SK-MEL-5 (cell line): ENCODE measurements at regions not wholly inside any gene's neighbourhood (a gene's known extent, or its start where the extent isn't known, plus 50 kb on each side); places are given as distances from the start of the nearest gene placed in this dataset.
"Not testable (repeated sequence)": the region's sequence is repeated elsewhere in the genome, so short reads cannot be mapped to it uniquely, and the experiment has no call there.

ENCODE experiments used
- DNase-seq: peaks from one replicate; pipeline ENCODE4 v3.0.0-alpha.2; 2016; ENCODE audit warnings: low read depth, low spot score
- in situ Hi-C: cut with HindIII; loops from 2 replicates; pipeline ENCODE4 v1.10.0; 2016; ENCODE audit warnings: low sequenced_read_pairs, high pct_unique_total_duplicates, low pct_unique_long_range_greater_than_20kb

DNA sequence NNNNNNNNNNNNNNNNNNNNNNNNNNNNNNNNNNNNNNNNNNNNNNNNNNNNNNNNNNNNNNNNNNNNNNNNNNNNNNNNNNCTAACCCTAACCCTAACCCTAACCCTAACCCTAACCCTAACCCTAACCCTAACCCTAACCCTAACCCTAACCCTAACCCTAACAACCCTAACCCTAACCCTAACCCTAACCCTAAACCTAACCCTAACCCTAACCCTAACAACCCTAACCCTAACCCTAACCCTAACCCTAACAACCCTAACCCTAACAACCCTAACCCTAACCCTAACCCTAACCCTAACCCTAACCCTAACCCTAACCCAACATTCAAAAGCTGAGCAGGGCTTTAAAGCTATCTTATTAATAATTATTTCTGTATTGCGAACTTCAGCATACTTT, 182.5 kb upstream of the FAM20C start:
- in situ Hi-C loops, DNase-seq: not testable (repeated sequence)

DNA sequence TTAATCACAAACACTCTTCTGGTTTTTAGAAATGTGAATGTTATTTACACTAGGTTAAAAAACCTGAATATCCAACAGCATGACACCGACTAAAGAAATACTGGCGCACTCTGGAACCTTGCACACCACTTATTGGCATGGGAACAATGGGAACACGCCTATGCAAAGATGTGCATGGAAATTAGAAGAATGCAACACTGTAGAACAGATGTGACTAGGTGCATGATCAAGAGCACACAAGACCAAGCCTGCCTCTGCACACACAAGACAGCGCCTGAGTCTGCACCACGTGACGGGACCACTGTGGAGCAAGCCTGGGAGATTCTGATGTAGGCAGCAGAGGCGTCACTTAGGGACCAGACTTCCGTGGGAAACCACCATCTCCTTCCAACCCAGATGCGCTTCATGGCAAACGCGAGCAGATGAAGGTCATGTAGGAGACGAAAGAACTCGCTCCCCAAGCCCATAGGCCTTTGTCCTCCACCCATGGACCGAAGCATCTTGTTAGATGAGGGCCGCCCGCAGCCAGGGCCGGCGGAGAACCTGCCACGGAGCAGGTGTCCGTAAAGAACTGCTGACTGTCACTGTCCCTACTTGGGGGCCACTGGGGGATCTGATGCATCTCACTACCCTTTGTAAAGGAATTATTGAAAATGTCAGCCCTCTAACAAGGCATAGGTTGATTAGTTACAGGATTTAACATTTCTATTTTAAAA, 159.6 kb upstream of the FAM20C start:
- in situ Hi-C loops, result not testable (repeated sequence)

DNA sequence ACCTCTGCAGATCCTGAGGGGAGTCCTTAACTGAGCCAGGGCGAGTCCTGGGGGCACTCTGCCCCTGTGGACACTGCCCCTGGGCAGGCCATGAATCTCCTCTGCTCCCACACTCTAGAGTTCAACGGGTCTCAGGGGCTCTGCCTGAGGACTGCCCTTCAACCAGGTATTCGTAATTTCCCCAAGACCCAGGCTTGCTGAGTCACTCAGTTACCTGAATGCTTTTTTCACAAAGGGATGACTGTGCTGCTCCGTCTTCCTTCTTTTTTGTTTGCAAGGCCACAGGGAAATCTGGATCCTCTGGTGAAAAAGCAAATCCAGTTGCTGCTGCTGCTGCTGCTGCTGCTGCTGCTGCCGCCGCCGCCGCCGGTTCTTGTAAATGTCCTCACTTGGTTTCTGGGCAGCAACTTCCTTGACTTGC, 157.2 kb upstream of the FAM20C start:
- DNase-seq, in situ Hi-C loops: not testable (repeated sequence)

More for the DNA sequence above, 159.6 kb upstream of the FAM20C start:
- not testable (repeated sequence) for DNase-seq

DNA sequence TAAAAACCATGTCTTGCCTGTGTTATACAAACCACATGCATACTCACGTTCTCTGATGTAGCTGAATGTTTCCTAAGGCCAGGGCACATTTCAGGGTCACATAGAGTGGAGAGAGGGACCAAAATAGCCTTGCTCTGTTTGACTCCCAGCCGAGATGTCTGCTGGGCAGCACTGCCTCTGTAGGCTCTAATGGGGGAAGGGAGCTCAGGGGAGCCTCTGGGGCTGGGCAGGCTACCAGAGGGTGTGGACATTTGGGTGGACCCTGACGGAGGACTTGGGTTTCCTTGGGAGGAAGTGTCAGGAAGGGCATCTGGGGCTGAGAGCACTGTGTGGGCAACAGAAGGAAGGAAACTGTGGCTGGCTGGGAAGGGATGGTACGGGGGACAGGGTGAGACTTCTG, 155.8 kb upstream of the FAM20C start:
- DNase-seq, in situ Hi-C loops: not testable (repeated sequence)

DNA sequence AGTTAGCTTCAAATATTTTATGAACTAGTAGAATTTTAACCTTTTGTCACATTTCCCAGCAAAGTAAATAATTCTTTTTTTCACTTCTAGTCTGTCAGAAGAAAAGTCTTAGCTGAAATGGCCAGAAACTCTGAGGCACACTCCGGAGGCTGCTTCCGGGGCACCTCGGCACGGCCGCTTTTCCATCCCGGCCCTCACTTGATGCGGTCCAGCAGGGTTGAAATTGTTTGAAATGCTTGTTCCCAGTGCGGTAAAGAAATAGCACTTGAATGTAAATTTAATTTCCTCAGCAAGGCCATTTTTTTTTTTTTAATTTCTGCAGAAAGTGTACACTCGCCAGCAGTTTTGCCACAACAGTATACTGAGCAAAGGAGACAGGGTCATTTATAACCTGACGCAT, 154.7 kb upstream of the FAM20C start:
- in situ Hi-C loops, DNase-seq: not testable (repeated sequence)

DNA sequence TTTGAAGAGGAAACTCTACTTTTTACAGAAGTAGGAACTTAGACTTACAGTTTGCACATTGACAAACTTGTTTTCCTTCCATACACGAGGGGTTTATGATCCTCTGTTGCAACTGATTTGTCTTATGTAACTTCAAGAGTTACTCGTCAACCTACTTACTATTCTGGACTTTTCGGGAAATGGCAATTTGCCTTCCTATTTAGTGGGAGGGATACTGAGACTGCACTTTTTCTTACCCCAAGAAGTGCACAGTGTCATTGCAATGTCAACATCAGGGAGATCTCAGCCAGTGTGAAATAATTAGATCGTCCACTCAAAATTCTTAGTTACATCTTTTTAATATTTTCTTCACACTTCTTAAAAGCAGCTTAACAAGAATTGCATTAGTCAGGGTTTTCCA, 153.9 kb upstream of the FAM20C start:
- DNase-seq, in situ Hi-C loops: not testable (repeated sequence)

DNA sequence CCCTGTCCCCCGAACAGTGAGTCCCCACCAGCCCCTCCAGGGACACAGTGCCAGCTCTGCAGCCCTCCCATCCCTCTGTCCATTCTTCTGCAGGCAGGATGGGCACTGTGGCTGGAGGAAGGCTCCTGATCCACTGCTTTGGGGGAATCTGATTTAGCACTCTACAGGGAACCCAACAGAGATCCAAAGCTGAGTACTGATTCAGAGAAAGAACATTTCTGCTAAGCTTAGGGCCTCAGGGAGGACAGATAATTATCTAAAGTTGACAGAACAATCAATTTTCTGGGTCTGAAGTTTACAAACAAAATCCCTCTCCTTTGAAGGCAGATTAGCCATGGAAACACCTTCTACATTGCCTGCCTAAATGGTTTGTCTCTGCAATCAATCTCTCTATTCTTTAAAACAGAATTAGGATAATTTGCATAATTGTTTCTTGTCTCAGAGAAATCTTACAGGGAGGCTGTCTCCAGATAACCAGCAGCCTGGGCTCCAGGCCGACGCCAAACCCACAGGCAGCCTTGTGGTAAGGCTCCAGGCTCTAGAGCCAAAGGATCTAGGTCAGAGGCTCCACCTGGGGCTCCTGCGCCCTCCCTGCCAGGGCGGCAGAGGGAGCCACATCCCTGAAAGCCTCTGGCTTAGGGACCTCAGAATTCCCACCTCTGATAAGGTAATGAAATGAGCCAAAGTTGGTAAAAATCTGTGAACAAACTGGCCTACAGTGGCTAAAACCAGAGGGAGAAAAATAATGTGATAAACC, 152.2 kb upstream of the FAM20C start:
- DNase-seq, in situ Hi-C loops: not testable (repeated sequence)

DNA sequence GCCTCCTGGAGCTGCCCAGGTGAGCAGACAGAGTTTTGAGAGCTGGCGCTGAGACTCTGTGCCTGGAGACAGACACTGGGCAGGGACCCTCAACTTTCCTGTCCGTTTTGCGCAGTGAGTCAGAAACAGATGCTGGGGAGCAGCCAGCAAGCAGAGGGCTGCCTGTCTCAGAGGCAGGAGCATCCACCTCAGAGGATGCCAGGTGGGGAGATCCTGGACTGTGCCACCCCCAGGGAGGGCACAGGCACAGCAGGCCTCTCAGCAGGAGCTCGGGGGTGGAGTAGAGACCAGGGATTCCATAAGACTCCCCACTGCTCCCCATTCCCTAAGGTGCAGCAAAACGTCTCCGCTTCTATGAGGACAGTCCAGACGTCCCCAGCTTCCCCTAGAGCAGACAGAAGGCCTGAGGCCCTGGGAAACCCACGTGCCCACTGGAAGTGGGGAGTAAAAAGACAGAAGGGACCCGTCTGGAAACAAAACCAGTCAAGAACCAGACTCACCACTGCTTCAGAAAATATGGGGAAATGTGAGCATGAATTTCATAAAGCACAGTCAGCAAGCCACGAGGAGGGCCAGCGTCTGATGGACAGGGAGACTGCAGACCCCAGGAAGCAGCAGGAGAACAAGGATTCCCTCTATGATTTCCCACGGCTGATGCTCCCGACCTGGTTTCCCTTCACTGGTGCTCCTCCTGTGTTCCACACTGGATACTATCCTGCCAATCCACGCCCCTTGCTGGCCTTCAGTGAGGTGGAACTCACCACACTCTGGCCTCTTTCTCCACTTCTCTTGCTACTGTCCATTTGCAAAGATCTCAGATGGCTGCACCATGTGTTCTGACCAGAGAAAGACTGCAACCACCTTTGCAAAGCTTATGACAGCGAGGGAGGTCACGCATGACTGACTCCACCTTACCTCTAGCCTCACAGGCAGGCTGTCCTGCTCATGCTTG, 151.3 kb upstream of the FAM20C start:
- in situ Hi-C loops, result no loop called here

DNA sequence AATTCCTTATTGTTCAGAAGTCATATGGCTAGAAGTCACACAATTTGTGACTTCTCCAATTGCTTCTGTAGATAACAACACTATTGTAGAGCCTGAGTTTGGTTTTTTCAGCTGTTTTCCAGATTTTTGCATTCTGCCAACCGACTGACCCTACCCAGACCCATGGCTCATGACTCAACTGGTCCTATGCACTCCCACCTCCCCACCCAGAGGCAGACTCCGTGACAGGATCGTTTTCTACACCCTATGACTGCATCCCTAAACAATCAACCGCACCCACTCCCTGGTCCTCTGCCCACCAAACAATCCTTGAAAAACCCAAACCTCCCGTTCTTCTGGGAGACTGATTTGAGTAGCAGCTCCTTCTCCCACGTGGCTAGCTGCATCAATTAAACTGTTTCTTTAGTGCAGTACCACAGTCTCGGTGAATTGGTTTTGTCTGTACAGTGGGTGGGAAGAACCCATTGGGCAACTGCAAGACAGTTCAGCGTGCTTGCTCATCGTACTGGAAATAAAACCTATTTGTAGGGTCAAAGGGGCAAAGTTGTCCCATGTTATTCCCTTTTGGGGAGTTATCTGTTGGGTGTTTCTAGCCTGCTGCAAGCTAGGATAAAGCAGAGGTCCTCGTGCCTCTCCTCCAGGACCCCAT, 150.3 kb upstream of the FAM20C start:
- DNase-seq, result no peak

More for the DNA sequence above, 151.3 kb upstream of the FAM20C start:
- DNase-seq, result no peak

DNA sequence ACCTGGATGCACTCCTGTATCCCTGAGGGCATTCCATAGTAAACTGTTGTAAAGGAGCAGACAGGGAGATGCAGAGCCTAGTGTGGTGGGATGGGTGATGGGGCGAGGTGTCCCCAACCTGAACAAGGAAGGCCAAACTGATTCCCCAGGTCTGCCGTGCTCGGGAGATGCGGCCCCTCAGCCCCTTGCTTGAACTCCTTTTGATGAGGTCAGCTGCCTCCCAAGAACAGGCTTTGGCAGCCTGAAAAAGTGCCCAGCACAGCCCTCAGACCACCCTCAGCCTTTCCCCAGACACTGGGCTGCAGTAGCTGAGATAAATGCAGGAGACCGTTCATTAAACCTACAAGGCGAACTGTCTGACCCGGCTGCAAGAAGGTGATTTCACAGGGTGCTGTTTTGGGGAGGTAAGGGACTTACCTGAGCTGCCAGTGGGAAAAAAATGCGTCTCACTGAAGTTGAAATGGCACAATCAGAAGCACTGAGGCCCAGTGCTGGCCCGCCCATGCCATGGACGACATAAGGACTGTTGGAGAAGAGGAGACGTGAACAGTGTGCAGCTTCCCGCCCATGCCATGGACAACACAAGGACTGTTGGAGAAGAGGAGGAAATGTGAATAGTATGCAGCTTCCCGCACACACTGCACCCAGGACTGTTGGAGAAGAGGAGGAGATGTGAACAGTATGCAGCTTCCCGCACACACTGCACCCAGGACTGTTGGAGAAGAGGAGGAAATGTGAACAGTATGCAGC, 148.4 kb upstream of the FAM20C start:
- DNase-seq, result no peak
- in situ Hi-C loops, result no loop called here

More for the DNA sequence above, 150.3 kb upstream of the FAM20C start:
- in situ Hi-C loops, result no loop called here

DNA sequence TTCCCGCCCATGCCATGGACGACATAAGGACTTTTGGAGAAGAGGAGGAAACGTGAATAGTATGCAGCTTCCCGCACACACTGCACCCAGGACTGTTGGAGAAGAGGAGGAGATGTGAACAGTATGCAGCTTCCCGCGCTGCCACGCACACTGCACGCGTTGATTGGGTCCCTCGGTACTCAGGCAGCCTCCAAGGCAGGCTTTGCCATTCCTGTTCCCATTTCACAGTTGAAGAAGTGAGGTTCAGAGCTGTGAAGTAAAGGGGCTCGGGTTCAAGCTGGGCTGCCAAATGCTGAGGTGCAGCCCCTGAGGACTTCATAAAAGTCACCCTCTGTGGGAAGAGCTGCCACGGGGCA, 147.9 kb upstream of the FAM20C start:
- in situ Hi-C loops, result no loop called here
- no peak for DNase-seq

DNA sequence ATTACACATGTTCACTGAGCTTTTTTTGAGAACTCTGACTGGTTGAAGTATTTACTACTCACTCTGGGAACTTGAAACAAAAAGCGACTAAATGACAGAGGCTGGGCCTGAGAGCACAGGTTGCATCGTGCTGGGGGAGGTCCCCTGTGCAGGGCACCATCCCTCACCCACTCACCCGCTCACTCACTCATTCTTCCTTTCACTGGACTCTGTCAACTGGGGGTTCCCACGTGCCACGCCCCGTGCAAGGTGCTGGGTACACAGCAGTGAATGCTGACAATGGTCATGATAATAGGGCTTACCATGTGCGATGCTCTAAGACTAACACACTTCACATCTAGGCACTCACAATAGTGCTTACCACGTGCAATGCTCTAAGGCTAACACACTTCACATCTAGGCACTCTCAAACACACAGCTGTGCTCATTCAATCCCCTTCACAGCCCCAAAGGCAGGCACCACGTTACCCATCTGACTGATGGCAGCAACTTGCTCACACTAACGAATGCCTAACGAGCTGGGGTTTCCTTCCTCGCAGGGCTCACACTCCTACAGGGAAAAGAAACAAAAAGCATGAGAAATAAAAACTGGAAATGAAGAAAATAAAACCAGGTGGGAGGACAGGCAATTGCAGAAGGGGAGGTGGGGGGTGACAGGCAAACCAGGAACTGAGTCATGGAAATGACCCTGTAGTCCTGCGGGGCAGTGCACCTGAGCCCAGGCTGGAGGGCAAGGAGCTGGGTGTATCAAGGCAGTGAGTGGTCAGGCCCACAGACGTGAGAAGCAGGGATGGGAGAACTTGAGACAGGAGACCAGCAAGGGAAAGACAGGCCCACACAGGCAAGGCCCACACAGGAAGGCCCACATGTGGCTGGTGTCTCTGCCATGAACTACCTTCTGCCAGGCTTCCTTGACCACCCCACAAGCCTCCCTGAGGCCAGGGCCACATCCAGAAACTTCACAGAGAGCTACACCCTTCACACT, 147.0 kb upstream of the FAM20C start:
- in situ Hi-C loops, result no loop called here
- no peak for DNase-seq

DNA sequence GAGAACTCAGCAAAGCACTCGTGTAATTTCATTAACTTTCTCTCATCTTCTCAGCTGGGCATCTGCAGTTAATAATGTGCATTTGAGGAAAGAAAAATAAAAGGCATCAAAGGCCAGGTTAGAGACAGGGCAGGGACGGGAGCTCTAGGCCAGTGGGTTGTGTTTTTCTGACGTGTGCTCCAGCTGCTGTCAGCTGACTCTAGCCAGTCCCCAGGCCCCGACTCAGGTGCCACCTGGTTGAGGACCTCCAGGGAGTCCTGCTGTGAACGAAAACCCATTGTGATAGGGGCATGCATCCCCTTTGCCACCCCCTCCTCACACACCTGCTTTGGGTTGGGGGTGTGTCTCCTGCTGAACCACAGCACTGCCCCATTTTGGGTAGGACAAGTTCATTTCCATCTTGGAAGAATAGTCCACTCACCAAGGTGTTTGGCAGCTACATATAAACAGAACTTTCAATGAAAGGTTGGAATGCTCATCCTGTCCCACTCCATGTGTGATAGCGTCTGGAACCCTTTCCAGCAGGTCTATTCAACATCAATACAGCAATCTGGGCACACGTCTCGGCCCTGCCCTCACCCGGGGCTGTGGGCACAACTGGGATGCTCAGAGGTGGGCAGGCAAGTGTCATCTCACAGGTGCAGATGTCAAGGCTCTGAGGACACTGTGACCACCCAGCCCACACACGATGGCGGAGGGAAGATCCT, 146.1 kb upstream of the FAM20C start:
- in situ Hi-C loops, result no loop called here
- DNase-seq, result no peak

DNA sequence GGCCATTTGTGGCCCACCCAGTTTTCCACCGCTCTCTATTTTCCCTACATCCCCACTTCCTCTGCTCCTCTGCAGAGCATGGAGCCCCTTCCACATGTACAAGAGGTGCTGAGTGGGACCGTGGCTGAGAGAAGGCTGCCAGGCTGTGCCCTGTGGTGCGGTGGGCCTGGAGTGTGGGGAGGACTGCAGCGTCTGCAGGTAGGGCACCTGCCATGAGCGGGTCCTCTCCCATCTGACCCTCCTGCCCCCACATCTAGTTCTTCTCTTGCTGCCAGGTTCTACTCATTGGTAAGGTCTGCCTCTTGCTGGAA, 145.6 kb upstream of the FAM20C start:
- in situ Hi-C loops, result no loop called here
- DNase-seq, result no peak

DNA sequence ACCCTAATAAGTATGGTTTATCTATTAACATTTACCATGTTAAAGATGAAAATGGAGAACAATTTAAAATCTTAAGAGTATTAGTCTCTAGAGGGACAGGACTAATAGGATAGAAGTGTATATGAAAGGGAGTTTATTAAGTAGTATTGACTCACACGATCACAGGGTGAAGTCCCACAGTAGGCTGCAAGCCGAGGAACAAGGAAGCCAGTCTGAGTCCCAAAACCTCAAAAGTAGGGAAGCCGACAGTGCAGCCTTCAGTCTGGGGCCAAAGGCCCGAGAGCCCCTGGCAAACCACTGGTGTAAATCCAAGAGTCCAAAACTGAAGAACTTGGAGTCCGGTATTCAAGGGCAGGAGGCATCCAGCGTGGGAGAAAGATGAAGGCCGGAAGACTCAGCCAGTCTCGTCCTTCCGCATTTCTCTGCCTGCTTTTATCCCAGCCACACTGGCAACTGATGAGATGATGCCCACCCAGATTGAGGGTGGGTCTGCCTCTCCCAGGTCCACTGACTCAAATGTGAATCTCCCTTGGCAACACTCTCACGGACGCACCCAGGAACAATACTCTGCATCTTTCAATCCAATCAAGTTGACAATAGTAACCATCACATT, 140.8 kb upstream of the FAM20C start:
- in situ Hi-C loops, result no loop called here
- no peak for DNase-seq
